K562 (cell line): ENCODE measurements at regions not wholly inside any gene's neighbourhood (a gene's known extent, or its start where the extent isn't known, plus 50 kb on each side); places are given as distances from the start of the nearest gene placed in this dataset.

Experiments used
- ATAC-seq: fragments of 200-7000 bp; cut with Tn5 transposase; 3 replicates; pipeline ENCODE4 v1.9.1; 2020; ENCODE audit warnings: moderate library complexity
- BruUV-seq: library from RNA; stranded (reverse); fragments of 400-500 nt; replicated peaks from 2 replicates; lab custom pipeline; 2021; lab: Mats Ljungman, UMichigan
- CTCF ChIA-PET: fragments of 300-600 bp; formaldehyde crosslinking; extraction: SDS; loops from one replicate; lab custom pipeline; 2021; ENCODE audit warnings: low intra/inter-chr PET ratio; lab: Yijun Ruan, JAX
- POLR2A ChIA-PET: fragments of 300-600, 350-650 bp; sonication (Branson Sonifier 250); formaldehyde crosslinking; extraction: SDS; loops from one replicate; lab custom pipeline; 2021; ENCODE audit warnings: antibody characterized with exemption, inconsistent platforms; lab: Yijun Ruan, JAX
- DNase-seq, 4 experiments: peaks; one replicate each; pipeline versions ENCODE4 v3.0.0 to v3.0.0-alpha.2; 2011 to 2018; ENCODE audit warnings: low spot score in 3 of 4, mixed read lengths in 3 of 4; ENCODE audit errors: extremely low read depth in 1 of 4
- FAIRE-seq: peaks from 2 replicates; lab custom pipeline; 2011; peaks lifted over from hg19 to GRCh38; lab: Jason Lieb, UNC
- H2AFZ ChIP-seq: 2 replicates; pipeline ENCODE4 v1.6.0; 2011; ENCODE audit warnings: low read depth, low read length, control low read depth, inconsistent platforms
- H3K27ac ChIP-seq: fragments of 200-600 bp; 3 replicates; pipeline ENCODE4 v1.8.0; 2011; ENCODE audit warnings: low read depth, mild to moderate bottlenecking, control low read depth, inconsistent platforms, low read length, moderate library complexity, mixed read lengths; ENCODE audit errors: extremely low read depth
- H3K27me3 ChIP-seq, 2 experiments: fragments of 300-600 bp in 1 of 2; 2 replicates in 1 of 2; 3 replicates in 1 of 2; pipeline versions ENCODE4 v1.6.0 to v1.8.0; 2011; ENCODE audit warnings: inconsistent platforms in 2 of 2, low read length in 2 of 2, mild to moderate bottlenecking in 1 of 2, mixed read lengths in 1 of 2, moderate library complexity in 1 of 2; ENCODE audit not compliant: control insufficient read depth in 2 of 2, insufficient read depth in 2 of 2
- H3K36me3 ChIP-seq: fragments of 300-600 bp; 3 replicates; pipeline ENCODE4 v1.8.0; 2011; ENCODE audit warnings: mild to moderate bottlenecking, low read length, inconsistent platforms; ENCODE audit not compliant: control insufficient read depth, insufficient read depth
- H3K4me1 ChIP-seq, 2 experiments: fragments of 200-600 bp in 1 of 2; replicated peaks in 1 of 2; 2 replicates in 1 of 2; 3 replicates in 1 of 2; pipeline versions ENCODE4 v1.5.1 to v1.8.0; 2011; ENCODE audit warnings: inconsistent platforms in 2 of 2, low read length in 2 of 2, mild to moderate bottlenecking in 1 of 2, mixed read lengths in 1 of 2, moderate library complexity in 1 of 2; ENCODE audit not compliant: control insufficient read depth in 2 of 2, insufficient read depth in 2 of 2
- H3K4me2 ChIP-seq: 2 replicates; pipeline ENCODE4 v1.6.1; 2011; ENCODE audit warnings: low read length, control low read depth, inconsistent platforms, mixed read lengths; ENCODE audit not compliant: insufficient read depth
- H3K4me3 ChIP-seq: fragments of 200-600 bp; sonication (generic), shearing (Covaris generic); 2 replicates; pipeline ENCODE4 v1.5.1; 2016; ENCODE audit warnings: control low read depth, inconsistent platforms
- H3K79me2 ChIP-seq: fragments of 200-600 bp; 3 replicates; pipeline ENCODE4 v1.8.0; 2011; ENCODE audit warnings: low read length, inconsistent platforms; ENCODE audit not compliant: control insufficient read depth, insufficient read depth
- H3K9ac ChIP-seq, 2 experiments: 2 replicates each; pipeline versions ENCODE4 v1.6.0 to v1.6.1; 2011; ENCODE audit warnings: low read depth in 2 of 2, low read length in 2 of 2, control low read depth in 1 of 2, inconsistent platforms in 1 of 2, mild to moderate bottlenecking in 1 of 2, mixed read lengths in 1 of 2; ENCODE audit not compliant: insufficient read depth in 1 of 2
- H3K9me1 ChIP-seq: one replicate; pipeline ENCODE4 v1.6.0; 2011; ENCODE audit warnings: inconsistent platforms, mild to moderate bottlenecking, low read length, moderate library complexity; ENCODE audit not compliant: control insufficient read depth, insufficient read depth
- H3K9me3 ChIP-seq: replicated peaks from 2 replicates; pipeline ENCODE4 v1.5.1; 2011; ENCODE audit warnings: low read depth, low read length, inconsistent platforms; ENCODE audit not compliant: control insufficient read depth, insufficient read depth
- H4K20me1 ChIP-seq: replicated peaks from 2 replicates; pipeline ENCODE4 v1.6.1; 2011; ENCODE audit warnings: low read length, inconsistent platforms, mixed read lengths; ENCODE audit not compliant: control insufficient read depth, insufficient read depth
- CBFB ChIP-seq: sonication (generic); formaldehyde crosslinking; IDR thresholded peaks from 2 replicates; pipeline ENCODE4 v1.4.0; 2020; ENCODE audit warnings: mild to moderate bottlenecking, missing genetic modification reagents
- CCNT2 ChIP-seq: IDR thresholded peaks from 2 replicates; pipeline ENCODE4 v1.6.1; 2011; ENCODE audit warnings: borderline replicate concordance, low read depth, mild to moderate bottlenecking, moderate library complexity, mixed read lengths, low read length; ENCODE audit not compliant: insufficient read length; ENCODE audit errors: extremely low read depth
- KDM2B ChIP-seq: fragments of 250-450 bp; sonication (Bioruptor Pico); IDR thresholded peaks from 2 replicates; pipeline ENCODE4 v1.8.0; 2021; ENCODE audit warnings: mild to moderate bottlenecking, moderate library complexity
- NKRF ChIP-seq: fragments of 450-650 bp; IDR thresholded peaks from 2 replicates; pipeline ENCODE4 v1.6.1; 2016; ENCODE audit warnings: borderline replicate concordance
- SIRT6 ChIP-seq: IDR thresholded peaks from one replicate; pipeline ENCODE4 v1.6.1; 2012; ENCODE audit warnings: low read depth, mild to moderate bottlenecking, control low read depth, inconsistent platforms, low read length, moderate library complexity
- SPI1 ChIP-seq: IDR thresholded peaks from 2 replicates; pipeline ENCODE4 v1.6.1; 2011; ENCODE audit warnings: low read depth, low read length, control low read depth, borderline replicate concordance
- TRIM24 ChIP-seq, 2 experiments: fragments of 450-650 bp; IDR thresholded peaks; 2 replicates each; pipeline ENCODE4 v1.6.1; 2016
- ZBTB11 ChIP-seq, 3 experiments: fragments of 200-800 bp in 1 of 3; fragments of 250-450 bp in 1 of 3; fragments of 450-650 bp in 1 of 3; sonication (Bioruptor Pico) in 1 of 3; sonication (Bioruptor generic) in 1 of 3; formaldehyde crosslinking in 1 of 3; IDR thresholded peaks; 2 replicates each; pipeline versions ENCODE4 v1.6.1 to v1.8.0; 2016 to 2022; ENCODE audit warnings: mild to moderate bottlenecking in 2 of 3, missing genetic modification characterization in 2 of 3, missing compliant biosample characterization in 1 of 3, moderate library complexity in 1 of 3
- ZNF277 ChIP-seq: fragments of 250-450 bp; sonication (Bioruptor Pico); IDR thresholded peaks from 2 replicates; pipeline ENCODE4 v1.8.0; 2022; ENCODE audit warnings: inconsistent platforms, mild to moderate bottlenecking, moderate library complexity, borderline replicate concordance
- ZNF551 ChIP-seq: fragments of 250-450 bp; sonication (Bioruptor Pico); IDR thresholded peaks from 2 replicates; pipeline ENCODE4 v1.5.0; 2021; ENCODE audit warnings: mild to moderate bottlenecking, moderate library complexity
- ZNF764 ChIP-seq: fragments of 250-450 bp; sonication (Bioruptor Pico); IDR thresholded peaks from 2 replicates; pipeline ENCODE4 v1.4.0; 2020; ENCODE audit warnings: low read depth, mild to moderate bottlenecking, moderate library complexity
- WGBS: fragments of 100-300 bp; shearing (Covaris generic); methylation state at CpG from one replicate; pipeline ENCODE4 v1.1.6; 2016; ENCODE audit warnings: low coverage, mixed read lengths; ENCODE audit not compliant: insufficient coverage; ENCODE audit errors: missing lambda C conversion rate; 5-methylcytosine and 5-hydroxymethylcytosine counted together
- in situ Hi-C: fragments of 300-500 bp; cut with MboI; formaldehyde crosslinking; loops from 4 replicates; pipeline ENCODE4 v1.15.0; 2018; ENCODE audit warnings: inconsistent platforms, mixed read lengths
- intact Hi-C: fragments of 100-400 bp; cut with micrococcal nuclease; formaldehyde crosslinking; loops from 2 replicates; pipeline ENCODE4 v1.14.2; 2022
- TF ChIP-seq, protein P1 (sequence below): fragments of 250-450 bp; sonication (Bioruptor Pico); IDR thresholded peaks from 2 replicates; pipeline ENCODE4 v1.5.0; 2022; ENCODE audit warnings: mild to moderate bottlenecking

GRCh38 chr17:70355185-70355584, 185.9 kb downstream of the KCNJ2 start (continued):
- no peak for TF ChIP-seq NKRF
- TF ChIP-seq CCNT2 = no peak

DNA sequence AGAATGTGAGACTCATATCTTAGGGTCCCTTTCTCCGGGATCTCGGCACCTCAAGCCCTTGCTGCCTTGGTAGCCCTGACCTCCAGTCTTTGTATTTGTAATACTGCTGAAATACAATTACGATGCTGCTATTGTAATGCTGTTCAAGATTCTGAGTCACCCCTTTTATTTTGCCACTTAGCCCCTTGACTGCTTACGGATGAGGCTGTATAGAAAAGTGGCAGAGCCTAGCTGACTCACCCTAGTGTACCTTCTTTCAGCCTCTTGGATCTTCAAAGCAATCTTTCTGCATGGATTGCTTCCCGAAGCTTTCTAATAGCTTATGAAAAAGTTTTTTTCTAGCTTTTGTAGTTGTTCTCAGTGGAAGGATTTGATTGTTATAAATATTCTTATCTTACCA, 187.9 kb downstream of the KCNJ2 start:
- no peak overlapping the region for H3K4me3 ChIP-seq
- CTCF ChIA-PET = no interaction called here
- in situ Hi-C loops (no loop called here), intact Hi-C loops (no loop called here)
- H3K4me1 ChIP-seq = no peaks in the 10 kb centered on the region
- H3K79me2 ChIP-seq = no peaks in the 10 kb centered on the region
- POLR2A ChIA-PET = no interaction called here
- H3K36me3 ChIP-seq = no peaks in the 10 kb centered on the region
- H2AFZ ChIP-seq = no peak overlapping the region
- no peak for DNase-seq
- no peaks in the 10 kb centered on the region for H3K27me3 ChIP-seq
- FAIRE-seq = no peak
- H3K9ac ChIP-seq = no peak overlapping the region
- ATAC-seq = no peak
- no peaks in the 10 kb centered on the region for H4K20me1 ChIP-seq
- H3K9me3 ChIP-seq = no peaks in the 10 kb centered on the region
- WGBS = 4% methylated on average over 5 of the region's 5 CpGs
- no peak overlapping the region for H3K4me2 ChIP-seq
- no peaks in the 10 kb centered on the region for H3K9me1 ChIP-seq
- no peak overlapping the region for H3K27ac ChIP-seq
- BruUV-seq = no TSS peak
- TF ChIP-seq ZNF551 (CRISPR knock-in tag) (no peak), TRIM24 (IDR thresholded peaks at IDR 0.05) (no peak), ZNF764 (CRISPR knock-in tag) (no peak), SIRT6 (no peak), ZNF277 (no peak), ZBTB11 (CRISPR knock-in tag; IDR thresholded peaks at IDR 0.05) (no peak), KDM2B (CRISPR knock-in tag) (no peak), SPI1 (no peak), CBFB (CRISPR knock-in tag) (no peak)
- TF ChIP-seq, protein P1, sequence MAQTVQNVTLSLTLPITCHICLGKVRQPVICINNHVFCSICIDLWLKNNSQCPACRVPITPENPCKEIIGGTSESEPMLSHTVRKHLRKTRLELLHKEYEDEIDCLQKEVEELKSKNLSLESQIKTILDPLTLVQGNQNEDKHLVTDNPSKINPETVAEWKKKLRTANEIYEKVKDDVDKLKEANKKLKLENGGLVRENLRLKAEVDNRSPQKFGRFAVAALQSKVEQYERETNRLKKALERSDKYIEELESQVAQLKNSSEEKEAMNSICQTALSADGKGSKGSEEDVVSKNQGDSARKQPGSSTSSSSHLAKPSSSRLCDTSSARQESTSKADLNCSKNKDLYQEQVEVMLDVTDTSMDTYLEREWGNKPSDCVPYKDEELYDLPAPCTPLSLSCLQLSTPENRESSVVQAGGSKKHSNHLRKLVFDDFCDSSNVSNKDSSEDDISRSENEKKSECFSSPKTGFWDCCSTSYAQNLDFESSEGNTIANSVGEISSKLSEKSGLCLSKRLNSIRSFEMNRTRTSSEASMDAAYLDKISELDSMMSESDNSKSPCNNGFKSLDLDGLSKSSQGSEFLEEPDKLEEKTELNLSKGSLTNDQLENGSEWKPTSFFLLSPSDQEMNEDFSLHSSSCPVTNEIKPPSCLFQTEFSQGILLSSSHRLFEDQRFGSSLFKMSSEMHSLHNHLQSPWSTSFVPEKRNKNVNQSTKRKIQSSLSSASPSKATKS (CRISPR knock-in tag) = no peak
